ENCODE measurements at regions not wholly inside any gene's neighbourhood (a gene's known extent, or its start where the extent isn't known, plus 50 kb on each side); places are given as distances from the start of the nearest gene placed in this dataset.

- Histone ChIP-seq H3K79me2 (ENCODE audit: control insufficient read depth, insufficient read depth, low read length) (no peaks in the 10 kb centered on the region), H3K27me3 (ENCODE audit: control insufficient read depth in 2 of 2, insufficient read depth in 2 of 2, low read length in 2 of 2) (no peaks in the 10 kb centered on the region), H3K9me3 (replicated peaks; ENCODE audit: control insufficient read depth, insufficient read depth, low read depth, low read length) (0 out of 2 replicates have a peak, but pooled peaks cover 2% of the 10 kb centered on the region), H3K9me1 (ENCODE audit: control insufficient read depth, insufficient read depth, low read length) (no peaks in the 10 kb centered on the region), H3K4me3 (no peak overlapping the region), H3K4me2 (ENCODE audit: insufficient read depth, low read length) (no peak overlapping the region), H4K20me1 (replicated peaks; ENCODE audit: control insufficient read depth, insufficient read depth, low read length) (no peaks in the 10 kb centered on the region), H3K27ac (ENCODE audit: extremely low read depth, low read depth, low read length) (no peak overlapping the region), H3K9ac (ENCODE audit: insufficient read depth in 1 of 2, low read depth in 2 of 2, low read length in 2 of 2) (no peak overlapping the region), H2AFZ (ENCODE audit: low read depth, low read length) (no peak overlapping the region), H3K4me1 (replicated peaks in 1 of 2; ENCODE audit: control insufficient read depth in 2 of 2, insufficient read depth in 2 of 2, low read length in 2 of 2) (no peaks in the 10 kb centered on the region), H3K36me3 (ENCODE audit: control insufficient read depth, insufficient read depth, low read length) (no peaks in the 10 kb centered on the region)
- 0% methylated on average over 5 of the region's 5 CpGs for WGBS (ENCODE audit: insufficient coverage, low coverage, missing lambda C conversion rate)
- ChIA-PET CTCF (ENCODE audit: low intra/inter-chr PET ratio) (no interaction called here), POLR2A (no interaction called here)
- BruUV-seq (replicated peaks), result no TSS peak
- DNase-seq (ENCODE audit: extremely low read depth in 1 of 4, low spot score in 3 of 4) (no peak), ATAC-seq (no peak), FAIRE-seq (no peak)
- in situ Hi-C loops (cut with MboI) (no loop called here), intact Hi-C loops (cut with micrococcal nuclease) (no loop called here)
- TF ChIP-seq TFE3 (CRISPR knock-in tag; IDR thresholded peaks at IDR 0.05), result peak; percentile 16; the same call in 1 of the 2 replicates
- TF ChIP-seq ZNF224 (CRISPR knock-in tag; IDR thresholded peaks at IDR 0.05), result no peak
- TF ChIP-seq RBM14 (IDR thresholded peaks at IDR 0.05; ENCODE audit: borderline replicate concordance, insufficient read depth, low read depth, low read length), result no peak
- TF ChIP-seq STAG1 (CRISPR knock-in tag; IDR thresholded peaks at IDR 0.05; ENCODE audit: borderline replicate concordance), result no peak
Measured at GRCh38 chr5:114237766-114238165, 124.1 kb upstream of the KCNN2 start.

DNA sequence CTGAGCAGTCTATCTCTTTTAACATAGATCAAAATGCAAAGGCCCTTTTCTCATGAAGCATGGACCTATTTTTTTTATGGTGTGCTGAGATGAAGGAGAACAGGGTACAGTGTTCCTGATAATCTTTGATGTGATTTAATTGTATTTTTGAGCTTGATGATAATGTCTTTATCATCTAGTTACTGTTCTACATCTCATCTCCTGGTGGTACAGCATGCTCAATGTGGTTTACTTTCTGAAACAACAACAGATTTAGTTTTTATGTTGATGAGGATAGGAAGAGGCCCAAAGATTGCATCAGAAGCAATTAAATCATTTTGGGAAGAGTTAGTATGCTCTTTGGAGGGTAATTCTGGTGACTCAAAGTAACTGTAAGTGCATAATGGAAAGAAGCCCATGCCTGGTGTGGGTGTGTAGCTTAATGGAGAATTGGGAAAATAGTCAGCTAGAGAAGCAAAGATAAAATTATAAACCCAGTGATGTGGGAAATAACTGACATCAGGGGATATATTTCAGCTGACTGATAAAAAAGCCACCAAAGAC is 123.0 kb upstream of the KCNN2 start:
- H3K9ac ChIP-seq (ENCODE audit: insufficient read depth in 1 of 2, low read depth in 2 of 2, low read length in 2 of 2), result no peak overlapping the region
- intact Hi-C loops (cut with micrococcal nuclease), result no loop called here
- in situ Hi-C loops (cut with MboI), result no loop called here
- TF ChIP-seq SMARCA4 (IDR thresholded peaks at IDR 0.05) (no peak), RREB1 (CRISPR knock-in tag; IDR thresholded peaks at IDR 0.05) (no peak), ETS2 (tag; IDR thresholded peaks at IDR 0.05; ENCODE audit: borderline replicate concordance, poor library complexity, severe bottlenecking) (no peak), EP400 (IDR thresholded peaks at IDR 0.05) (no peak)

More for the DNA sequence above, 123.0 kb upstream of the KCNN2 start:
- Histone ChIP-seq H3K4me3 (no peak overlapping the region), H3K9me3 (replicated peaks; ENCODE audit: control insufficient read depth, insufficient read depth, low read depth, low read length) (0 out of 2 replicates have a peak, but pooled peaks cover 2% of the 10 kb centered on the region), H2AFZ (ENCODE audit: low read depth, low read length) (no peak overlapping the region), H3K79me2 (ENCODE audit: control insufficient read depth, insufficient read depth, low read length) (no peaks in the 10 kb centered on the region), H3K9me1 (ENCODE audit: control insufficient read depth, insufficient read depth, low read length) (no peaks in the 10 kb centered on the region), H4K20me1 (replicated peaks; ENCODE audit: control insufficient read depth, insufficient read depth, low read length) (no peaks in the 10 kb centered on the region), H3K27me3 (ENCODE audit: control insufficient read depth in 2 of 2, insufficient read depth in 2 of 2, low read length in 2 of 2) (no peaks in the 10 kb centered on the region), H3K4me1 (replicated peaks in 1 of 2; ENCODE audit: control insufficient read depth in 2 of 2, insufficient read depth in 2 of 2, low read length in 2 of 2) (no peaks in the 10 kb centered on the region), H3K36me3 (ENCODE audit: control insufficient read depth, insufficient read depth, low read length) (no peaks in the 10 kb centered on the region), H3K4me2 (ENCODE audit: insufficient read depth, low read length) (no peak overlapping the region), H3K27ac (ENCODE audit: extremely low read depth, low read depth, low read length) (no peak overlapping the region)
- BruUV-seq (replicated peaks), result no TSS peak
- no peak for FAIRE-seq
- CTCF ChIA-PET (ENCODE audit: low intra/inter-chr PET ratio), result no interaction called here
- ATAC-seq, result no peak
- POLR2A ChIA-PET, result no interaction called here
- DNase-seq (ENCODE audit: extremely low read depth in 1 of 4, low spot score in 3 of 4), result no peak
